Endothelial cell of umbilical vein (primary cell): ENCODE measurements at regions not wholly inside any gene's neighbourhood (a gene's known extent, or its start where the extent isn't known, plus 50 kb on each side); places are given as distances from the start of the nearest gene placed in this dataset.

Source experiments
- CTCF ChIP-seq, 2 donors: IDR thresholded peaks; 1 replicate in 1 of 2; 2 replicates in 1 of 2; pipeline ENCODE4 v1.5.1; 2011; ENCODE audit warnings: low read length in 2 of 2, mild to moderate bottlenecking in 2 of 2, moderate library complexity in 2 of 2, control low read depth in 1 of 2, inconsistent platforms in 1 of 2, low read depth in 1 of 2; ENCODE audit not compliant: insufficient read depth in 1 of 2; ENCODE audit errors: extremely low read depth in 1 of 2
- GATA2 ChIP-seq: IDR thresholded peaks from 2 replicates; pipeline ENCODE4 v1.7.0; 2011; ENCODE audit warnings: low read depth, mild to moderate bottlenecking, moderate library complexity, mixed read lengths, low read length; ENCODE audit not compliant: insufficient read length, insufficient read depth
- POLR2A ChIP-seq: IDR thresholded peaks from 2 replicates; pipeline ENCODE4 v1.6.1; 2012; ENCODE audit warnings: low read depth, mild to moderate bottlenecking, control low read depth, low read length

- TF ChIP-seq CTCF (IDR thresholded peaks at IDR 0.05; ENCODE audit: extremely low read depth in 1 of 2, insufficient read depth in 1 of 2, low read depth in 1 of 2, low read length in 2 of 2) (no peak), POLR2A (no peak), GATA2 (no peak)
These were observed 545.7 kb downstream of the MCTP2 start for GRCh38 chr15:94777037-94777436.
